ENCODE measurements at regions not wholly inside any gene's neighbourhood (a gene's known extent, or its start where the extent isn't known, plus 50 kb on each side); places are given as distances from the start of the nearest gene placed in this dataset.

- TF ChIP-seq CTCF (IDR thresholded peaks at IDR 0.05; ENCODE audit: insufficient read depth, low read depth, low read length) (no peak), EZH2 (IDR thresholded peaks at IDR 0.05; ENCODE audit: insufficient read depth, low read length) (no peak)
Measured at GRCh38 chr1:29650041-29650400, 413.7 kb downstream of the PTPRU start.
